ENCODE measurements at regions not wholly inside any gene's neighbourhood (a gene's known extent, or its start where the extent isn't known, plus 50 kb on each side); places are given as distances from the start of the nearest gene placed in this dataset.
"Not testable (repeated sequence)": the region's sequence is repeated elsewhere in the genome, so short reads cannot be mapped to it uniquely, and the experiment has no call there.

DNA sequence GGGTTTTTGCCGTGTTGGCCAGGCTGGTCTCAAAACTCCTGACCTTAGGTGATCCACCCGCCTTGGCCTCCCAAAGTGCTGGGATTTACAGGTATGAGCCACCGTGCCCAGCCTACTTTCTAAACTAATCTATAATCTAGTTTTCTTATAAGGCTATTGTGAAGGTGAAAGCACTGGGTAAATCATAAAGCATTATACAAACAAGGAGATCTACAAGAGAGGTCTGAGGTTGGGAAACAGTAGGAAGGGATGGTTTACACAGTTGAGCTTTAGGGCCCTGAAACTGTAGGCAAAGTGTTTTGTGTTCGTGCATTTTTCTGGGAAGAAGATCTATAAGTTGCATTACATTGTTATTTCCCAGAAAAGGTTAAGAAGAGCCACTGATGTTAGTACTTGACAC, 84.9 kb upstream of the MED13 start:
- H3K27ac ChIP-seq = no peak overlapping the region
- TF ChIP-seq, protein P1, sequence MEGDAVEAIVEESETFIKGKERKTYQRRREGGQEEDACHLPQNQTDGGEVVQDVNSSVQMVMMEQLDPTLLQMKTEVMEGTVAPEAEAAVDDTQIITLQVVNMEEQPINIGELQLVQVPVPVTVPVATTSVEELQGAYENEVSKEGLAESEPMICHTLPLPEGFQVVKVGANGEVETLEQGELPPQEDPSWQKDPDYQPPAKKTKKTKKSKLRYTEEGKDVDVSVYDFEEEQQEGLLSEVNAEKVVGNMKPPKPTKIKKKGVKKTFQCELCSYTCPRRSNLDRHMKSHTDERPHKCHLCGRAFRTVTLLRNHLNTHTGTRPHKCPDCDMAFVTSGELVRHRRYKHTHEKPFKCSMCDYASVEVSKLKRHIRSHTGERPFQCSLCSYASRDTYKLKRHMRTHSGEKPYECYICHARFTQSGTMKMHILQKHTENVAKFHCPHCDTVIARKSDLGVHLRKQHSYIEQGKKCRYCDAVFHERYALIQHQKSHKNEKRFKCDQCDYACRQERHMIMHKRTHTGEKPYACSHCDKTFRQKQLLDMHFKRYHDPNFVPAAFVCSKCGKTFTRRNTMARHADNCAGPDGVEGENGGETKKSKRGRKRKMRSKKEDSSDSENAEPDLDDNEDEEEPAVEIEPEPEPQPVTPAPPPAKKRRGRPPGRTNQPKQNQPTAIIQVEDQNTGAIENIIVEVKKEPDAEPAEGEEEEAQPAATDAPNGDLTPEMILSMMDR (conservative IDR thresholded peaks at IDR 0.05) = no peak

DNA sequence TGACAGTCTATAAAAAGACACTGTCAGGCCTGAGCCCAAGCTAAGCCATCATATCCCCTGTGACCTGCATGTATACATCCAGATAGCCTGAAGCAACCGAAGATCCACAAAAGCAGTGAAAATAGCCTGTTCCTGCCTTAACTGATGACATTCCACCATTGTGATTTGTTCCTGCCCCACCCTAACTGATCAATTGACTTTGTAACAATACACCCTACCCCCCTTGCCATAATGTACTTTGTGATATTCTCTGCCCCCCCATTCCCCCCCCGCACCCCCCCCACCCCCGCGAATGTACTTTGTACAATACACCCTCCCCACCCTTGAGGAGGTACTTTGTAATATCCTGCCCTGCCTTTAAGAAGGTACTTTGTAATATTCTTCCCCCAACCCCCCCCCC, 82.2 kb upstream of the MED13 start:
- TF ChIP-seq, protein P1 (conservative IDR thresholded peaks at IDR 0.05) = no peak

DNA sequence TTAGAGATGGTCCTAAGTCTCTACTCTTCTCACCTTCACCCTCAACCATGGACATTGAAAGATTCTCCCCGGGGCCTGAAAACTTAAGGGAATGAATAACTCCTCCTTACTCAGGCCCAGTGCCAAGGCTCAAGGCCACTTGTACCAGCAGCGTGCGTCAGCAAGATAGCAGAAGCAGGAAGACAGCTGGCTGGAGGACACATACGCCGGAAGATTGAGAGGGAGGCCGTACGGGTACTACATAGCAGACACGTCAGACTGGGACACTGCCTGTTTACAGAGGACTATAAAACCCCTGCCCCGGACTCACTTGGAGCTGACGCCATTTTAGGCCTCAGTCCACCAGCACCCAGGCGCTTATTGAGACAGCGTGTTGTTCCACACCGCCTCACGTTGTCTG, 75.8 kb upstream of the MED13 start:
- H3K27ac ChIP-seq = no peak overlapping the region
- TF ChIP-seq, protein P1 (conservative IDR thresholded peaks at IDR 0.05) = no peak

More for the DNA sequence above, 82.2 kb upstream of the MED13 start:
- H3K27ac ChIP-seq = no peak overlapping the region

DNA sequence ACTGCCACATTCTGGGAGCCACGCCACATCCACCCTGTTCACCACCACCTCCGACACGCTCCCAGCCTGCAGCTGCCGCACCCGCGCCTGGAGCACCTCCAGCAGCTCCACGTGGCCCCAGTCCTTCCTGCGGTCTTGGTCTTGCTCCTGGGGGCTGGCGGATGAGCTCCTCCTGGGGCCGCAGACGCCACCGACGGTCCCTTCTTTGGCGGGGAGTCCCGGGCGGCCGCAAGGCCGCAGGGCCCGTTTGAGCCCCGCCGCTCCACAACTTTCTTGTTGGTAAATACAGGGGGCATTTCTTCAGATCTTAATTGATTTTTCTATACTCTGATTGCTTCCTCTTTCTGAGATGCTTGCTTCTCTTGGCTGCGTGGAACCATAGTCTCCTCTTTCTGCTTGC, 75.3 kb upstream of the MED13 start:
- TF ChIP-seq, protein P1 (conservative IDR thresholded peaks at IDR 0.05) = no peak
- H3K27ac ChIP-seq = no peak overlapping the region

DNA sequence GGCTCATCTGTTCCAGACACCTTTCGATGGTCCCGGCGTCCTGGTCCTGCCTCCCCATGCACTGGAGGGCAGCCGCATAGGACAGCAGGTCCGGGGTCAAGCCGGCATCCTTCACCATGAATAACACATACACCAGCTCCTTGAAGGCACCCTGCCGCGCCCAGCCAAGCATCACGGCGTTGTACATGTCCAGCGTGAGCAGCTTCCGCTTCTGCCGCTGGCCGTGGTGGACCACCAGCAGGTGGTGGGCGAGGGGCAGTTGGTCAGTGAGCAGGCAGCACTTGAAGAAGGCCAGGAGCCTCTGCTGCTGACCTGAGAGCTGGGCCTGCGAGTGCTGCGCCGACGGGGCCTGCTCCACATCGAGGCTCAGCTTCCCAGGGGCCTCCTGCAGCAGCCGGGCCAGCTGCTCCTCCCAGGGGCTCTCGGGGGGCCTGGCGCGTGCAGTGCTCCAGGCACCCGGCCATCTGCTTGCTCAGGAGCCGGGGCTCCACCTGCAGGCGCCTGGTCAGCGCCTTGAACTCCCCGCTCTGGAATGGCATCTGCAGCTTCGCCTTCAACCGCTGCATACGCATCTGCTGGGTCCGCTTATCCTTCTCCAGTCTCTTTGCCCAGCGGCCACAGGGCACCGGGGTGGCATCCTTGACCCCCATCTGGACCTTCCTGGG, 74.7 kb upstream of the MED13 start:
- not testable (repeated sequence) for H3K27ac ChIP-seq

DNA sequence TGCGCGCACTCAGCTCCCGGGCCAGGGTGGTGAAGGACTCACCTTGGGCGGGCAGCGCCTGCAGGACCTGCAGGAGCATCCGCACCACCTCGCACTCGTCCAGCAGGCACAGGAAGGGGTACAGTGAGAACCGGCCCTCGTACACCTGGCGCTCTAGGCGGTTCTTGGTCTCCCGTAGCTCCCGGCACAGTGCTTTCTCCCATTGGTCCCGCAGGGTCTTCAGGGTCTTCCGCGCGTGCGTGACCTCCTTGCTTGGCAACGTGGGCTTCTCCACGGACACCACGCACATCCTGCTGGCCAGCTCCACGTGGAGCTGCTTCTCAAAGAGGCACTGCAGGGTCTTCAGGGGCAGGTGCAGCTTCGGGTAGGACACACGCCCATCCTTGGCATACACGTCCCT, 74.1 kb upstream of the MED13 start:
- TF ChIP-seq, protein P1 (conservative IDR thresholded peaks at IDR 0.05) = no peak

DNA sequence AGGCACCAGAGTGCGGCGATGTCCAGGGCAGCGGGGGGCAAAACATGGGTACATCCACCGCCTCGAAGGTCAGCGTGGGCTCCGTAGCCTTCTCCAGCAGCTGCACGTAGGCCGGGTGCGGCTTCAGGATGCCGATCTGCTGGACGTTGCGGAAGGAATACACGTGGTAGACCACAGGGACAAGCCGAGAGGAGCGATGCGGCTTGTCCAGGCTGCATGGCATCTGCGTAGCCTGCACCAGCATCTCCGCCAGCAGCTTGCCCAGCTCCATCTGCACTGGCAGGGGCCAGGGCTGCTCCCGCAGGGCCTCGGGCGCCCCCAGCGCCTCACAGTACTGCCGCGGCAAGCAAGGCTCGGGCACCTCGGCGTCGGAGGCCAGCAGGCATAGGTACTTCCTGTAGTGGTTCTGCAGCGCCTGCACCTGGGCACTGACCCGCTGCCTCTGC, 73.6 kb upstream of the MED13 start:
- H3K27ac ChIP-seq = not testable (repeated sequence)

More for the DNA sequence above, 74.1 kb upstream of the MED13 start:
- H3K27ac ChIP-seq = no peak overlapping the region

DNA sequence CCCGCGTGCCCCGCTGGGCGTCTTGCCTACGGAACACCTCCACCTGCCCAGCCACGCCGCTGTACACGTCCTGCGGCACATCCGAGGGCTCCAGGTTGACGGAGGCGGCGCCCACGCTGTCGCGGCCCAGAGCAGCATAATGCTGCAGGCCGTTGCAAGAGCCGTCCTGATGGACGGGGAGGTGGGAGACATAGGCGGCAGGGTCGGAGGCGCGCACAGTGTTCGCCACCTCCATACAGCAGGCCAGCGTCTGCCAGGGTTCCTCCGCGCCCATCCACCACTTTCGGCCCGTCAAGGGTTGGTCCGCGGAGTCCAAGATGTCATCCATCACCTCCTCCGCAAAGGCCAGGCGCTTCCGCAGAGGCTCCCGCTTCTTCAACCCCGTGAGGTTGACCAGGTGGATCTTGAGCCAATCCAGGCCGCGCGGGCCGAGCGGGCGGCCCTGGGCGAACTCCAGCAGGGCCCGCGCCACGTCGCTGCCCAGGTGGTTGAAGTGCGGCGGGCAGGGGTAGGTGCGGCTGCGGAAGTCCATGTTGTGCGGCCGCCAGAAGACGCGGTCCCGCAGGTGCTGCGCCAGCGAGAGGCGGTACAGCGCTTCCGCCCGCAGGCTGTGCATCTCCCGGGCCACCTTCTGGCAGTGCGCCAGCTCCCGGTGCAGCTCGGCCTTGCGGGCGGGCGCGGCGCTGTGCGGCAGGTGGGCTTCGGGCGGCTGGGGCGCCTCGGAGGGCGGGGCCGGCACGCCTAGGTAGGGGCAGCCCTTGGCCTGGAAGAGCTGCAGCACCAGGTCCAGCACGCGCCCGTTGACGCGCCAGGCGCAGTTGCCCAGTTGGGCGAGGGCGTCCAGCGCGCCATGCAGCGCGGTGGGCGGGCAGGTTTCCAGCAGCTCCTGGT, 72.9 kb upstream of the MED13 start:
- H3K27ac ChIP-seq = not testable (repeated sequence)

DNA sequence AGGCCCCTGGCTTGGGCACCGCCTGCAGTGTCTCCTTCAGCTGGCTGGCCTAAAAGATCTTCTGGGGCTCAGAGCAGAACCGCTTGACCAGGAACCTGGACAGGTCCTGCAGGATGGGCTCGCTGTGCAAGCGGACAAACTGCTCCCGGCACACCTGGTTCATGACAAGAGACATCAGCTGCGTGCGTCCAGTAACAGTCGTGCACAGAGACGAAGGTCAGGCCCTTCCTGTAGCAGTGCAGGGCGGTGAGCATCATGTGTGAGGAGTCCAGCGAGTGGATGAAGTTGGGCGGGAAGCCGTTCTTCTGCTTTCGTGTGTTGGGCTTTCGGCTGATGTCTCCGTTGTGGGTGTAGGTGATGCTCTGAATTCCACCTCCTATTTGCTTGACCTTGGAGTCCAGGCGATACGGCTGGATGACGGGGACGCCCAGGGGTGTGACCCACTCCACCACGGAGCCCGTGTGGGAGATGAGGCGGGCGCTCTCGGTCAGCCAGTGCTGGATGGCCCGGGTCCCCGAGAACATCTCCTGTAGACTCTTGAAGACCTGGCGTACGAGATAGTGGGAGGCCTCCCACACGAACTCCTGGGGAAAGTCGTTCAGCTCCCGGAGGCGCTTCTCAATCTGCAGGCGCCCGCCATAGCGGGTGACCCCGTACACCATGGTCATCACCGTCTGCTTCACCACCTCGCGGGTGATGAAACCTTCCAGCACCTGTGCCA, 72.1 kb upstream of the MED13 start:
- not testable (repeated sequence) for H3K27ac ChIP-seq

Measured in VCaP (cell line).